H1 (cell line): ENCODE measurements at regions not wholly inside any gene's neighbourhood (a gene's known extent, or its start where the extent isn't known, plus 50 kb on each side); places are given as distances from the start of the nearest gene placed in this dataset.

ENCODE experiments used
- CTCF ChIA-PET: fragments of 300-600 bp; sonication (Branson Sonifier 250); formaldehyde crosslinking; loops from one replicate; lab custom pipeline; 2021; ENCODE audit not compliant: partially characterized antibody; lab: Charles Lee
- POLR2A ChIA-PET: fragments of 300-600 bp; sonication (Branson Sonifier 250); formaldehyde crosslinking; loops from one replicate; lab custom pipeline; 2021; ENCODE audit warnings: inconsistent platforms; ENCODE audit not compliant: partially characterized antibody; lab: Charles Lee
- DNase-seq, 2 experiments: peaks; one replicate each; pipeline versions ENCODE4 v3.0.0 to v3.0.0-alpha.2; 2010 to 2022; ENCODE audit warnings: low spot score in 2 of 2, low read depth in 1 of 2, mixed read lengths in 1 of 2
- FAIRE-seq: peaks from 2 replicates; lab custom pipeline; 2011; peaks lifted over from hg19 to GRCh38; lab: Jason Lieb, UNC
- H2AFZ ChIP-seq: 2 replicates; pipeline ENCODE4 v1.8.1; 2012; ENCODE audit warnings: low read length, inconsistent platforms
- H2AK5ac ChIP-seq: 2 replicates; pipeline ENCODE4 v1.6.1; 2013; ENCODE audit warnings: low read depth, low read length
- H2BK120ac ChIP-seq: replicated peaks from 2 replicates; pipeline ENCODE3; 2013; ENCODE audit warnings: low read depth, low read length, inconsistent platforms
- H2BK12ac ChIP-seq: 2 replicates; pipeline ENCODE4 v1.6.1; 2013; ENCODE audit warnings: low read depth, low read length
- H2BK15ac ChIP-seq: 2 replicates; pipeline ENCODE4 v1.6.1; 2013; ENCODE audit warnings: low read length
- H2BK20ac ChIP-seq: 2 replicates; pipeline ENCODE4 v1.6.1; 2013; ENCODE audit warnings: low read length
- H2BK5ac ChIP-seq: 2 replicates; pipeline ENCODE4 v1.6.1; 2013; ENCODE audit warnings: low read depth, low read length
- H3K14ac ChIP-seq: 2 replicates; pipeline ENCODE4 v1.6.1; 2013; ENCODE audit warnings: inconsistent platforms; ENCODE audit not compliant: insufficient read length
- H3K18ac ChIP-seq: 2 replicates; pipeline ENCODE4 v1.6.1; 2013; ENCODE audit warnings: low read length; ENCODE audit errors: extremely low read depth
- H3K23ac ChIP-seq: 2 replicates; pipeline ENCODE4 v1.6.1; 2013; ENCODE audit warnings: inconsistent platforms; ENCODE audit not compliant: insufficient read length
- H3K23me2 ChIP-seq: 2 replicates; pipeline ENCODE4 v1.6.1; 2013; ENCODE audit warnings: low read depth, low read length
- H3K27ac ChIP-seq: 2 replicates; pipeline ENCODE4 v1.6.1; 2011; ENCODE audit warnings: low read depth, low read length, inconsistent platforms
- H3K27me3 ChIP-seq, 4 experiments: replicated peaks in 1 of 4; 1 replicate in 1 of 4; 2 replicates in 3 of 4; pipeline versions ENCODE4 v1.6.1 to v1.8.1; 2011 to 2013; ENCODE audit warnings: low read length in 3 of 4, mild to moderate bottlenecking in 3 of 4, inconsistent platforms in 2 of 4, mixed read lengths in 2 of 4, moderate library complexity in 1 of 4; ENCODE audit not compliant: control insufficient read depth in 3 of 4, insufficient read depth in 3 of 4; ENCODE audit errors: extremely low read depth in 1 of 4
- H3K36me3 ChIP-seq, 4 experiments: 2 replicates each; pipeline versions ENCODE4 v1.6.1 to v1.8.1; 2011 to 2013; ENCODE audit warnings: mild to moderate bottlenecking in 4 of 4, low read length in 3 of 4, moderate library complexity in 2 of 4, control low read depth in 1 of 4, inconsistent platforms in 1 of 4; ENCODE audit not compliant: insufficient read depth in 4 of 4, control insufficient read depth in 2 of 4
- H3K4ac ChIP-seq: replicated peaks from 2 replicates; pipeline ENCODE3; 2013; ENCODE audit warnings: low read length, low read depth, mixed read lengths, inconsistent platforms; ENCODE audit not compliant: insufficient read length
- H3K4me1 ChIP-seq, 4 experiments: replicated peaks in 1 of 4; 1 replicate in 1 of 4; 2 replicates in 3 of 4; pipeline versions ENCODE4 v1.6.1 to v1.8.1; 2011 to 2013; ENCODE audit warnings: low read length in 3 of 4, inconsistent platforms in 2 of 4, mixed read lengths in 1 of 4; ENCODE audit not compliant: insufficient read depth in 4 of 4, control insufficient read depth in 3 of 4
- H3K4me2 ChIP-seq, 2 experiments: 2 replicates each; pipeline versions ENCODE4 v1.6.1 to v1.8.1; 2011 to 2013; ENCODE audit warnings: low read depth in 2 of 2, low read length in 2 of 2, control low read depth in 1 of 2, inconsistent platforms in 1 of 2, mild to moderate bottlenecking in 1 of 2; ENCODE audit not compliant: insufficient read depth in 1 of 2
- H3K4me3 ChIP-seq, 4 experiments: fragments of 200-600, 300-600 bp in 1 of 4; sonication (generic), shearing (Covaris generic), sonication (Bioruptor Twin) in 1 of 4; 2 replicates each; pipeline versions ENCODE4 v1.5.1 to v1.8.1; 2011 to 2016; ENCODE audit warnings: low read length in 4 of 4, low read depth in 3 of 4, control low read depth in 2 of 4, inconsistent platforms in 2 of 4, mild to moderate bottlenecking in 2 of 4, mixed read lengths in 1 of 4, moderate library complexity in 1 of 4; ENCODE audit not compliant: insufficient read depth in 2 of 4; ENCODE audit errors: extremely low read depth in 1 of 4
- H3K56ac ChIP-seq: replicated peaks from 2 replicates; pipeline ENCODE3; 2013; ENCODE audit warnings: low read depth, mild to moderate bottlenecking, mixed read lengths, low read length, inconsistent platforms; ENCODE audit not compliant: insufficient read length
- H3K79me1 ChIP-seq: 2 replicates; pipeline ENCODE4 v1.6.1; 2013; ENCODE audit warnings: low read depth, low read length, control low read depth
- H3K79me2 ChIP-seq, 2 experiments: 2 replicates each; pipeline versions ENCODE4 v1.6.1 to v1.8.1; 2012 to 2013; ENCODE audit warnings: low read length in 2 of 2, mild to moderate bottlenecking in 2 of 2, inconsistent platforms in 1 of 2; ENCODE audit not compliant: insufficient read depth in 2 of 2, control insufficient read depth in 1 of 2
- H3K9ac ChIP-seq, 4 experiments: replicated peaks in 1 of 4; 1 replicate in 1 of 4; 2 replicates in 3 of 4; pipeline versions ENCODE4 v1.6.1 to v1.8.1; 2011 to 2013; ENCODE audit warnings: low read depth in 3 of 4, low read length in 3 of 4, control low read depth in 2 of 4, mild to moderate bottlenecking in 2 of 4, moderate library complexity in 2 of 4, inconsistent platforms in 1 of 4; ENCODE audit errors: extremely low read depth in 1 of 4
- H3K9me3 ChIP-seq, 2 experiments: 2 replicates each; pipeline versions ENCODE4 v1.6.1 to v1.8.1; 2012 to 2013; ENCODE audit warnings: mild to moderate bottlenecking in 2 of 2, moderate library complexity in 2 of 2, control low read depth in 1 of 2, inconsistent platforms in 1 of 2, low read depth in 1 of 2, low read length in 1 of 2, mixed read lengths in 1 of 2; ENCODE audit not compliant: insufficient read depth in 2 of 2
- H4K20me1 ChIP-seq, 2 experiments: replicated peaks in 1 of 2; 2 replicates each; pipeline versions ENCODE3 to v1.8.1; 2011 to 2013; ENCODE audit warnings: inconsistent platforms in 2 of 2, low read length in 2 of 2, mild to moderate bottlenecking in 1 of 2; ENCODE audit not compliant: insufficient read depth in 2 of 2, control insufficient read depth in 1 of 2
- H4K5ac ChIP-seq: 2 replicates; pipeline ENCODE4 v1.6.1; 2013; ENCODE audit warnings: low read length, low read depth, mixed read lengths, inconsistent platforms; ENCODE audit not compliant: insufficient read length
- H4K8ac ChIP-seq: 2 replicates; pipeline ENCODE4 v1.8.0; 2013; ENCODE audit warnings: mild to moderate bottlenecking, moderate library complexity, low read length, inconsistent platforms; ENCODE audit not compliant: insufficient read depth; ENCODE audit errors: extremely low read depth
- H4K91ac ChIP-seq: replicated peaks from 2 replicates; pipeline ENCODE3; 2013; ENCODE audit warnings: low read length, mixed read lengths, inconsistent platforms; ENCODE audit not compliant: insufficient read length
- ASH2L ChIP-seq: fragments of 200-600, 300-600 bp; sonication (generic); IDR thresholded peaks from one replicate; pipeline ENCODE4 v1.7.1; 2017; ENCODE audit warnings: low read length
- BRCA1 ChIP-seq: IDR thresholded peaks from 2 replicates; pipeline ENCODE4 v1.6.1; 2012; ENCODE audit warnings: low read depth, low read length, improper control_type of control experiment
- CBX8 ChIP-seq: fragments of 300-800, 300-1000 bp; sonication (generic); IDR thresholded peaks from 2 replicates; pipeline ENCODE4 v1.7.1; 2016; ENCODE audit warnings: low read depth, low read length, borderline replicate concordance
- CHD2 ChIP-seq: IDR thresholded peaks from 2 replicates; pipeline ENCODE4 v1.6.1; 2012; ENCODE audit warnings: low read length, improper control_type of control experiment
- EP300 ChIP-seq, 2 experiments: IDR thresholded peaks; 1 replicate in 1 of 2; 2 replicates in 1 of 2; pipeline ENCODE4 v1.6.1; 2011 to 2012; ENCODE audit warnings: low read depth in 2 of 2, low read length in 2 of 2, mild to moderate bottlenecking in 2 of 2, borderline replicate concordance in 1 of 2, inconsistent platforms in 1 of 2, moderate library complexity in 1 of 2
- JUND ChIP-seq: IDR thresholded peaks from 2 replicates; pipeline ENCODE4 v1.6.1; 2011; ENCODE audit warnings: mild to moderate bottlenecking, improper control_type of control experiment, low read length
- NANOG ChIP-seq: IDR thresholded peaks from 2 replicates; pipeline ENCODE4 v1.6.1; 2011; ENCODE audit warnings: low read length, low read depth, mild to moderate bottlenecking, inconsistent platforms; ENCODE audit not compliant: insufficient read depth, poor library complexity, severe bottlenecking
- POLR2A ChIP-seq, 2 experiments: IDR thresholded peaks; 1 replicate in 1 of 2; 2 replicates in 1 of 2; pipeline ENCODE4 v1.6.1; 2011; ENCODE audit warnings: low read depth in 2 of 2, low read length in 2 of 2, mild to moderate bottlenecking in 2 of 2; ENCODE audit errors: control extremely low read depth in 1 of 2
- RXRA ChIP-seq: IDR thresholded peaks from 2 replicates; pipeline ENCODE4 v1.6.1; 2011; ENCODE audit warnings: low read depth, mild to moderate bottlenecking, low read length, moderate library complexity; ENCODE audit not compliant: insufficient read depth
- SIN3A ChIP-seq, 2 experiments: IDR thresholded peaks in 1 of 2; conservative IDR thresholded peaks in 1 of 2; 2 replicates each; pipeline ENCODE4 v1.6.1; 2011 to 2012; ENCODE audit warnings: low read length in 2 of 2, improper control_type of control experiment in 1 of 2, low read depth in 1 of 2, mild to moderate bottlenecking in 1 of 2
- SP4 ChIP-seq: IDR thresholded peaks from 2 replicates; pipeline ENCODE4 v1.6.1; 2012; ENCODE audit warnings: low read length, inconsistent platforms
- TAF1 ChIP-seq: IDR thresholded peaks from 2 replicates; pipeline ENCODE4 v1.6.1; 2011; ENCODE audit warnings: mild to moderate bottlenecking, low read depth, low read length
- USF2 ChIP-seq: IDR thresholded peaks from 2 replicates; pipeline ENCODE4 v1.6.1; 2011; ENCODE audit warnings: low read length, improper control_type of control experiment
- WGBS, 2 experiments: shearing (Covaris generic) in 1 of 2; methylation state at CpG; one replicate each; pipeline versions ENCODE4 v1.1.6 to v1.1.7; 2013 to 2015; ENCODE audit warnings: low lambda C conversion rate in 2 of 2, mixed read lengths in 2 of 2, inconsistent platforms in 1 of 2, low coverage in 1 of 2, missing lambda C conversion rate in 1 of 2; ENCODE audit not compliant: insufficient replicate concordance in 2 of 2, insufficient coverage in 1 of 2, insufficient read length in 1 of 2; ENCODE audit errors: extremely low coverage in 1 of 2, missing lambda C conversion rate in 1 of 2; 5-methylcytosine and 5-hydroxymethylcytosine counted together
- TF ChIP-seq, protein P1 (sequence below): IDR thresholded peaks from 2 replicates; pipeline ENCODE4 v1.6.1; 2011; ENCODE audit warnings: low read depth, mild to moderate bottlenecking, low read length; ENCODE audit not compliant: insufficient read depth

- Histone ChIP-seq H3K18ac (no peak overlapping the region), H4K20me1 (no peaks in the 10 kb centered on the region)
- TF ChIP-seq, protein P1, sequence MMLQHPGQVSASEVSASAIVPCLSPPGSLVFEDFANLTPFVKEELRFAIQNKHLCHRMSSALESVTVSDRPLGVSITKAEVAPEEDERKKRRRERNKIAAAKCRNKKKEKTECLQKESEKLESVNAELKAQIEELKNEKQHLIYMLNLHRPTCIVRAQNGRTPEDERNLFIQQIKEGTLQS: no peak
- TF ChIP-seq TAF1: no peak
- no peak for TF ChIP-seq EP300 (IDR thresholded peaks at IDR 0.05; ENCODE audit: borderline replicate concordance in 1 of 2, low read depth in 2 of 2, low read length in 2 of 2)
- no peak for TF ChIP-seq JUND
- no peak for TF ChIP-seq CHD2
- no peak for TF ChIP-seq RXRA
- no peak for TF ChIP-seq SP4
- TF ChIP-seq CBX8: no peak
- TF ChIP-seq POLR2A (IDR thresholded peaks at IDR 0.05; ENCODE audit: control extremely low read depth in 1 of 2, low read depth in 2 of 2, low read length in 2 of 2): no peak
- no peak for TF ChIP-seq BRCA1
- TF ChIP-seq USF2: no peak
- TF ChIP-seq NANOG: no peak
- TF ChIP-seq SIN3A (conservative IDR thresholded peaks at IDR 0.05 in 1 of 2, IDR thresholded peaks at IDR 0.05 in 1 of 2; ENCODE audit: low read depth in 1 of 2, low read length in 2 of 2): no peak
- no peak for TF ChIP-seq ASH2L
Measured at GRCh38 chr19:20318616-20319015, 151.6 kb downstream of the ZNF486 start.

More at GRCh38 chr19:20318616-20319015, 151.6 kb downstream of the ZNF486 start:
- POLR2A ChIA-PET: no interaction called here
- no peak overlapping the region for H3K4me2 ChIP-seq
- H3K79me1 ChIP-seq: no peaks in the 10 kb centered on the region
- no peak overlapping the region for H2BK120ac ChIP-seq
- H2BK12ac ChIP-seq: no peak overlapping the region
- H3K9ac ChIP-seq: no peak overlapping the region
- H2AK5ac ChIP-seq: no peak overlapping the region
- no peaks in the 10 kb centered on the region for H3K27me3 ChIP-seq
- H3K23ac ChIP-seq: no peak overlapping the region
- CTCF ChIA-PET: interaction anchor here (1.3 kb wide), 1 partner anchor 49 kb away, joined by 3 read pairs; no protein-coding TSS in a partner anchor
- H2BK15ac ChIP-seq: no peak overlapping the region
- no peak overlapping the region for H2BK20ac ChIP-seq
- H2AFZ ChIP-seq: no peak overlapping the region
- H3K79me2 ChIP-seq: no peaks in the 10 kb centered on the region
- H3K56ac ChIP-seq: no peak overlapping the region
- H3K4me3 ChIP-seq: no peak overlapping the region
- no peaks in the 10 kb centered on the region for H3K4me1 ChIP-seq
- no peak overlapping the region for H4K8ac ChIP-seq
- no peak overlapping the region for H3K27ac ChIP-seq
- H3K4ac ChIP-seq: no peak overlapping the region
- no peak overlapping the region for H3K14ac ChIP-seq
- FAIRE-seq: no peak
- no peak overlapping the region for H2BK5ac ChIP-seq
- H3K23me2 ChIP-seq: no peaks in the 10 kb centered on the region
- H4K91ac ChIP-seq: no peak overlapping the region
- H4K5ac ChIP-seq: no peak overlapping the region
- H3K36me3 ChIP-seq: no peaks in the 10 kb centered on the region
- no peak for DNase-seq
- 89% methylated on average over 3 of the region's 3 CpGs; no CpG with 5 or more reads in 1 of the 2 experiments for WGBS, 2 experiments
- H3K9me3 ChIP-seq: no peaks in the 10 kb centered on the region
